OCI-LY1 (cell line): ENCODE measurements at regions not wholly inside any gene's neighbourhood (a gene's known extent, or its start where the extent isn't known, plus 50 kb on each side); places are given as distances from the start of the nearest gene placed in this dataset.

Experiments used
- H2AFZ ChIP-seq: fragments of 200-600 bp; sonication (generic), shearing (Covaris generic); 2 replicates; pipeline ENCODE4 v1.6.0; 2014; ENCODE audit warnings: antibody characterized with exemption, mild to moderate bottlenecking, low read length
- H3F3A ChIP-seq: fragments of 200-600 bp; sonication (generic), shearing (Covaris generic); 2 replicates; pipeline ENCODE4 v1.6.0; 2014; ENCODE audit warnings: mild to moderate bottlenecking, antibody characterized with exemption, low read length, moderate library complexity; ENCODE audit not compliant: insufficient read depth
- H3K27ac ChIP-seq: fragments of 200-600 bp; sonication (generic); 2 replicates; pipeline ENCODE4 v1.5.1; 2014; ENCODE audit warnings: low read length, mixed run types, mild to moderate bottlenecking, low read depth; ENCODE audit not compliant: poor library complexity, severe bottlenecking
- H3K27me3 ChIP-seq: fragments of 200-600 bp; sonication (generic); 2 replicates; pipeline ENCODE4 v1.6.0; 2014; ENCODE audit warnings: antibody characterized with exemption, mild to moderate bottlenecking, low read length, moderate library complexity; ENCODE audit not compliant: insufficient read depth
- H3K36me3 ChIP-seq: fragments of 200-600 bp; sonication (generic); 2 replicates; pipeline ENCODE4 v1.6.1; 2014; ENCODE audit warnings: mild to moderate bottlenecking, antibody characterized with exemption, low read length, moderate library complexity, mixed read lengths; ENCODE audit not compliant: insufficient read depth
- H3K4me1 ChIP-seq: fragments of 200-600 bp; sonication (generic); 2 replicates; pipeline ENCODE4 v1.5.1; 2014; ENCODE audit warnings: mild to moderate bottlenecking, low read length, moderate library complexity; ENCODE audit not compliant: insufficient read depth, severe bottlenecking
- H3K4me2 ChIP-seq: fragments of 200-600 bp; sonication (generic), shearing (Covaris generic); 2 replicates; pipeline ENCODE4 v1.6.1; 2014; ENCODE audit warnings: low read length
- H3K4me3 ChIP-seq: fragments of 200-600 bp; sonication (generic); 2 replicates; pipeline ENCODE4 v1.5.1; 2014; ENCODE audit warnings: low read length, low read depth, mild to moderate bottlenecking, mixed read lengths; ENCODE audit not compliant: poor library complexity, severe bottlenecking
- H3K79me2 ChIP-seq: fragments of 200-600 bp; shearing (Covaris generic); 2 replicates; pipeline ENCODE4 v1.6.1; 2016; ENCODE audit warnings: mixed run types, low read length, mixed read lengths; ENCODE audit not compliant: insufficient read depth
- H3K9ac ChIP-seq: fragments of 200-600 bp; sonication (generic), shearing (Covaris generic); 2 replicates; pipeline ENCODE4 v1.6.1; 2014; ENCODE audit warnings: mild to moderate bottlenecking, low read length, mixed read lengths
- H3K9me2 ChIP-seq: fragments of 200-600 bp; sonication (generic), shearing (Covaris generic); 2 replicates; pipeline ENCODE4 v1.6.1; 2014; ENCODE audit warnings: low read depth, mild to moderate bottlenecking, low read length, mixed read lengths
- H3K9me3 ChIP-seq: fragments of 200-600 bp; shearing (Covaris generic); 2 replicates; pipeline ENCODE4 v1.6.1; 2014; ENCODE audit warnings: low read length, mixed read lengths
- H4K20me1 ChIP-seq: fragments of 200-600 bp; sonication (generic), shearing (Covaris generic); 2 replicates; pipeline ENCODE4 v1.6.0; 2016; ENCODE audit warnings: mild to moderate bottlenecking, low read length; ENCODE audit not compliant: insufficient read depth
- CTCF ChIP-seq: fragments of 200-600 bp; sonication (generic), shearing (Covaris generic); IDR thresholded peaks from 2 replicates; pipeline ENCODE4 v1.5.1; 2017; ENCODE audit warnings: mild to moderate bottlenecking, antibody characterized with exemption, low read length, moderate library complexity, mixed read lengths
- EZH2 ChIP-seq: fragments of 200-600 bp; sonication (generic), shearing (Covaris generic); IDR thresholded peaks from 2 replicates; pipeline ENCODE4 v1.8.0; 2017; ENCODE audit warnings: borderline replicate concordance, mixed run types, mild to moderate bottlenecking, antibody characterized with exemption, low read length, moderate library complexity, mixed read lengths

- Histone ChIP-seq H3K27me3 (no peaks in the 10 kb centered on the region), H2AFZ (no peak overlapping the region), H3K4me2 (no peak overlapping the region), H3K27ac (no peak overlapping the region), H3K9ac (no peak overlapping the region), H3K36me3 (no peaks in the 10 kb centered on the region; the same call in 1 of the 2 replicates), H3K9me3 (no peaks in the 10 kb centered on the region), H3K9me2 (no peaks in the 10 kb centered on the region), H4K20me1 (no peaks in the 10 kb centered on the region), H3F3A (no peaks in the 10 kb centered on the region), H3K4me3 (no peak overlapping the region), H3K79me2 (no peaks in the 10 kb centered on the region), H3K4me1 (peaks cover 4% of the 10 kb centered on the region)
- no peak for TF ChIP-seq EZH2
- no peak for TF ChIP-seq CTCF
Observed at GRCh38 chr14:22458737-22459136, 130.3 kb downstream of the DAD1 start.

DNA sequence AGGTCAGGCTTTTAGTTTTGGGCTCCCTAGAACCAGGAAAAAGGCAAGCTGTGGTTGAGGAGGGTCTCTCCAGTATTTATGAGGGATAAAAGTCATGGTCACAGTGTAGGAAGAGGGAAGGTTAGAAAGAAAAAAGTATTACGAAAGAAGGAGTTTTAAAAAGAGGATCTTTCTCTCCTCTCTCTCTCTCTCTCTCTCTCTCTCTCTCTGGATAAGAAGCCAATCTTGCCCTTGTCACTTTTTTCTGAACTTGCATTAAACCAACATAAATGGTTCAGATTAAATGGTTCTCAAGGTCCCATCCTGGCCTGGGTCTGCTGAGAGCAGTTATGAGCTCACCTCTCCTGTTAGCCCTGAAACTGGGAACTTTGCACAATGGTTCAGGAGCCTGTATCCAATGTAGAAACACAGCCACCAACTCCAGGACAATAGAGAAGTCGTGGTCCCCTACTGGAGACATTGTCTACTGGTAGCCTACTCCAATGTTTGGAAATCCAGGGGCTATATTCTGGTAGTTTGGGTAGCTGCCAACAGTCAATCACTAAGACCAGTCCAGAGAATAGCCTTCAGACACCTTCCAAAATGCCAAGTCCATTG lies 131.9 kb downstream of the DAD1 start:
- no peaks in the 10 kb centered on the region for H3K9me2 ChIP-seq
- H3K4me3 ChIP-seq = no peak overlapping the region
- peaks cover 4% of the 10 kb centered on the region for H3K4me1 ChIP-seq
- TF ChIP-seq CTCF = no peak
- TF ChIP-seq EZH2 = no peak
- H3K36me3 ChIP-seq = no peaks in the 10 kb centered on the region; the same call in 1 of the 2 replicates
- H4K20me1 ChIP-seq = no peaks in the 10 kb centered on the region
- H3K79me2 ChIP-seq = no peaks in the 10 kb centered on the region
- H2AFZ ChIP-seq = no peak overlapping the region
- no peak overlapping the region for H3K4me2 ChIP-seq
- H3F3A ChIP-seq = no peaks in the 10 kb centered on the region
- no peaks in the 10 kb centered on the region for H3K9me3 ChIP-seq
- H3K27ac ChIP-seq = no peak overlapping the region
- H3K27me3 ChIP-seq = no peaks in the 10 kb centered on the region
- no peak overlapping the region for H3K9ac ChIP-seq

GRCh38 chr14:22456421-22456820 lies 132.6 kb downstream of the DAD1 start:
- peaks cover 4% of the 10 kb centered on the region for H3K4me1 ChIP-seq
- no peaks in the 10 kb centered on the region for H3K27me3 ChIP-seq
- H3K36me3 ChIP-seq = no peaks in the 10 kb centered on the region; the same call in 1 of the 2 replicates
- H3K4me3 ChIP-seq = no peak overlapping the region
- no peaks in the 10 kb centered on the region for H3F3A ChIP-seq
- no peaks in the 10 kb centered on the region for H3K9me2 ChIP-seq
- no peak overlapping the region for H2AFZ ChIP-seq
- H3K9me3 ChIP-seq = no peaks in the 10 kb centered on the region
- TF ChIP-seq EZH2 = no peak
- TF ChIP-seq CTCF = no peak
- H4K20me1 ChIP-seq = no peaks in the 10 kb centered on the region
- no peak overlapping the region for H3K4me2 ChIP-seq
- no peak overlapping the region for H3K27ac ChIP-seq
- H3K9ac ChIP-seq = no peak overlapping the region
- H3K79me2 ChIP-seq = no peaks in the 10 kb centered on the region
